Neuronal stem cell (in vitro differentiated cells): ENCODE measurements at regions not wholly inside any gene's neighbourhood (a gene's known extent, or its start where the extent isn't known, plus 50 kb on each side); places are given as distances from the start of the nearest gene placed in this dataset.

Experiments used
- DNase-seq: peaks from one replicate; pipeline ENCODE4 v3.0.0-alpha.2; 2013; ENCODE audit warnings: low spot score
- H2AFZ ChIP-seq: one replicate; pipeline ENCODE4 v1.6.1; 2013; ENCODE audit warnings: mild to moderate bottlenecking, low read length, inconsistent platforms
- H2AK5ac ChIP-seq: 2 replicates; pipeline ENCODE4 v1.6.1; 2013; ENCODE audit warnings: low read depth, mild to moderate bottlenecking, inconsistent platforms, low read length, moderate library complexity, mixed read lengths
- H2BK120ac ChIP-seq: 2 replicates; pipeline ENCODE4 v1.6.1; 2013; ENCODE audit warnings: low read depth, mild to moderate bottlenecking, inconsistent platforms, low read length, moderate library complexity, mixed read lengths
- H2BK12ac ChIP-seq: one replicate; pipeline ENCODE4 v1.6.1; 2013; ENCODE audit warnings: low read length, inconsistent platforms
- H2BK15ac ChIP-seq: 2 replicates; pipeline ENCODE4 v1.6.1; 2013; ENCODE audit warnings: mild to moderate bottlenecking, low read length, inconsistent platforms, mixed read lengths
- H2BK5ac ChIP-seq: one replicate; pipeline ENCODE4 v1.6.1; 2013; ENCODE audit warnings: inconsistent platforms, mild to moderate bottlenecking, low read length, moderate library complexity
- H3K14ac ChIP-seq: one replicate; pipeline ENCODE4 v1.6.1; 2013; ENCODE audit warnings: low read length, inconsistent platforms
- H3K18ac ChIP-seq: 2 replicates; pipeline ENCODE4 v1.6.1; 2013; ENCODE audit warnings: low read length, inconsistent platforms
- H3K23ac ChIP-seq: 2 replicates; pipeline ENCODE4 v1.6.1; 2013; ENCODE audit warnings: low read depth, mild to moderate bottlenecking, mixed read lengths, low read length, inconsistent platforms; ENCODE audit not compliant: poor library complexity
- H3K27ac ChIP-seq: replicated peaks from 3 replicates; pipeline ENCODE4 v1.5.1; 2013; ENCODE audit warnings: low read length, inconsistent platforms
- H3K27me3 ChIP-seq, 3 experiments: 2 replicates each; pipeline ENCODE4 v1.6.1; 2013; ENCODE audit warnings: low read length in 3 of 3, mild to moderate bottlenecking in 2 of 3, inconsistent platforms in 1 of 3, low read depth in 1 of 3, mixed read lengths in 1 of 3, moderate library complexity in 1 of 3; ENCODE audit not compliant: control insufficient read depth in 3 of 3, insufficient read depth in 3 of 3
- H3K36me3 ChIP-seq, 2 donors: replicated peaks in 1 of 2; 2 replicates each; pipeline ENCODE4 v1.6.1; 2013; ENCODE audit warnings: low read length in 2 of 2; ENCODE audit not compliant: control insufficient read depth in 2 of 2, insufficient read depth in 2 of 2
- H3K4ac ChIP-seq: 2 replicates; pipeline ENCODE4 v1.6.1; 2013; ENCODE audit warnings: inconsistent platforms, mild to moderate bottlenecking, low read length, moderate library complexity
- H3K4me1 ChIP-seq, 2 donors: 1 replicate in 1 of 2; 2 replicates in 1 of 2; pipeline ENCODE4 v1.6.1; 2013; ENCODE audit warnings: low read length in 2 of 2, low read depth in 1 of 2; ENCODE audit not compliant: control insufficient read depth in 2 of 2, insufficient read depth in 1 of 2
- H3K4me2 ChIP-seq: one replicate; pipeline ENCODE4 v1.6.1; 2013; ENCODE audit warnings: mild to moderate bottlenecking, low read length, inconsistent platforms; ENCODE audit not compliant: insufficient read depth, poor library complexity, severe bottlenecking
- H3K4me3 ChIP-seq, 2 donors: 2 replicates each; pipeline ENCODE4 v1.5.1; 2013; ENCODE audit warnings: low read length in 2 of 2, mild to moderate bottlenecking in 2 of 2, inconsistent platforms in 1 of 2, moderate library complexity in 1 of 2
- H3K79me1 ChIP-seq: one replicate; pipeline ENCODE4 v1.6.1; 2013; ENCODE audit warnings: low read depth, mild to moderate bottlenecking, inconsistent platforms, low read length, moderate library complexity
- H3K9ac ChIP-seq: one replicate; pipeline ENCODE4 v1.6.1; 2013; ENCODE audit warnings: mild to moderate bottlenecking, low read depth, low read length, inconsistent platforms; ENCODE audit not compliant: poor library complexity
- H3K9me3 ChIP-seq, 2 donors: replicated peaks in 1 of 2; 2 replicates each; pipeline versions ENCODE3 to v1.6.1; 2013; ENCODE audit warnings: low read length in 2 of 2, mild to moderate bottlenecking in 2 of 2, inconsistent platforms in 1 of 2, low read depth in 1 of 2, mixed read lengths in 1 of 2, moderate library complexity in 1 of 2; ENCODE audit not compliant: control insufficient read depth in 2 of 2, insufficient read depth in 1 of 2
- H4K8ac ChIP-seq: one replicate; pipeline ENCODE4 v1.6.1; 2013; ENCODE audit warnings: low read depth, mild to moderate bottlenecking, inconsistent platforms, low read length, moderate library complexity
- H4K91ac ChIP-seq: one replicate; pipeline ENCODE4 v1.6.1; 2013; ENCODE audit warnings: low read length, low read depth, mild to moderate bottlenecking, inconsistent platforms; ENCODE audit not compliant: poor library complexity
- WGBS, 2 donors: extraction: QIAGEN DNeasy Blood & Tissue Kit; methylation state at CpG; one replicate each; pipeline ENCODE4 v1.1.7; 2013; ENCODE audit warnings: missing lambda C conversion rate in 2 of 2, mixed read lengths in 1 of 2; ENCODE audit not compliant: insufficient read length in 2 of 2, insufficient replicate concordance in 1 of 2; ENCODE audit errors: extremely low coverage in 2 of 2; 5-methylcytosine and 5-hydroxymethylcytosine counted together

DNA sequence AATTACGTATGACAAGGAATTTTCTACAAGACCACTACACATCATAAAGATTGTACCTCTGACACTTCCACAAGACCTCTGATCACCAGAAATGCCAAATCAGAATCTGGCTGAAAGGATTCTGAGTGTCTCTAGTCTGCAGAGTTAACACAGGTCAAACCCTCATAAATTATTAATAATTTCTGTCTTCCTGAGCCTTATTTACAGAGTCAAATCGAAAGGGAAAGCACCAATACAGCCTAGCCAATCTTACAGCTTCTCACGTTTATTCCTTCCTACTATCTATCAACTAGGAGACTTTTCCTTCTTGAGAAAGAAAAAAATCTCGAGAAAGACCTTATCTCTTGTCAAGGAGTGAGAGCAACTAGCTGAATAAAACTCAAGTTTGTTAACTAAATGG is 2151.6 kb downstream of the MRPL39 start:
- Histone ChIP-seq H3K4me2 (no peak overlapping the region), H3K23ac (no peak overlapping the region), H3K9ac (no peak overlapping the region), H3K79me1 (no peaks in the 10 kb centered on the region), H2BK120ac (no peak overlapping the region), H3K4ac (no peak overlapping the region), H2AK5ac (no peak overlapping the region), H2AFZ (peak overlapping the region; percentile 53), H3K14ac (no peak overlapping the region), H2BK12ac (no peak overlapping the region), H2BK5ac (no peak overlapping the region), H4K91ac (no peak overlapping the region), H3K9me3 (no peaks in the 10 kb centered on the region), H3K4me3 (no peak overlapping the region), H4K8ac (no peak overlapping the region), H3K18ac (no peak overlapping the region), H3K27ac (no peak overlapping the region), H3K27me3 (no peaks in the 10 kb centered on the region), H2BK15ac (no peak overlapping the region), H3K4me1 (no peaks in the 10 kb centered on the region), H3K36me3 (no peaks in the 10 kb centered on the region)
- no peak for DNase-seq
- WGBS, 2 donors, result no CpG with 5 or more reads among the region's 4 CpGs

DNA sequence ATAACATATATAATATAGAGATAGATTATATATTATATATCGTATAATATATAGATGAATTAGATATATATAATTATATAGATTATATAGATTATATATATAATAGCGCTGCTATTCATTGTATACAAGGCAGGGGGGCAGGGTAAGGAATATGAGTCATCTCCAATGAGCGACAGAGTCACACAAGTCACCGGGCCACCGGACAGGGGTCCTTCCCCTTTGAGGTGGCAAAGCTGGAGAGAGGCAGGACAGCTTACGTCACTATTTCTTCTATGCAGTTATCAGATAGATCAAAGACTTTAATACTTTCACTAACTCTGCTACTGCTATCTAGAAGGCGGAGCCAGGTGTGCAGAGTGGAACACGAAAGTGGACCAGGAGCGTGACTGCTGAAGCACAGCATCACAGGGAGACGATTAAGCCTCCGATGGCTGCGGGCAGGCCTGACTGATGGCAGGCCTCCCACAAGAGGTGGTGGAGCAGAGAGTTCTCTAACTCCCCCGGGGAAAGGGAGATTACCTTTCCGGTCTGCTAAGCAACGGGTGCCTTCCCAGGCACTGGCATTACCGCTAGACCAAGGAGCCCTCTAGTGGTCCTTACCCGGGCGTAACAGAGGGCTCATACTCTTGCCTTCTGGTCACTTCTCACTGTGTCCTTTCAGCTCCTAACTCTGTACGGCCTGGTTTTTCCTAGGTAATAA is 2154.7 kb downstream of the MRPL39 start:
- Histone ChIP-seq H3K9me3 (no peaks in the 10 kb centered on the region), H3K27ac (no peak overlapping the region), H3K9ac (no peak overlapping the region), H2BK15ac (no peak overlapping the region), H3K27me3 (no peaks in the 10 kb centered on the region), H3K18ac (peak overlapping the region; percentile 1), H3K14ac (no peak overlapping the region), H3K4me1 (no peaks in the 10 kb centered on the region), H4K91ac (no peak overlapping the region), H3K79me1 (no peaks in the 10 kb centered on the region), H4K8ac (no peak overlapping the region), H3K4me2 (no peak overlapping the region), H2BK12ac (no peak overlapping the region), H2BK5ac (no peak overlapping the region), H3K4me3 (no peak overlapping the region), H2AFZ (peak overlapping the region; percentile 71), H3K4ac (no peak overlapping the region), H2AK5ac (no peak overlapping the region), H3K36me3 (no peaks in the 10 kb centered on the region), H2BK120ac (no peak overlapping the region), H3K23ac (no peak overlapping the region)
- peak; percentile 23 for DNase-seq
- no CpG with 5 or more reads among the region's 19 CpGs for WGBS, 2 donors

DNA sequence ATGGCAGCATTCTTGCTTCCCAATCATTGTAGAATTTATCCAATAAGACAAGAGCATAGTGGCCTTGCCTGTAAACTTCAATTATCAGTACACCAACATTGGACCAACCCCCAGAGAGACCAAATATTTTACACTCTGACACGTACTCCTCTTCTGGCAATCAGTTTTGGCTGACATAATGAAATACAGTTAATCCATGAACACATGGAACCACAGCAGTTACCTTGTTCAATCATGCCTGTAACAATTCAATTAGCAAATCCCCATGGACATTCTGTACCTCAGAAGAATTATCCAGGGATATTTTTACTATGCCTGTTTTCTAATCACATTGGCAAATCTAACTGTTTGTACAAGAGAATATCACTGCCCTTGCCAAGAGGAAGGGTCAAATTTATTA is 2162.0 kb downstream of the MRPL39 start:
- no peak overlapping the region for H2AK5ac ChIP-seq
- H3K14ac ChIP-seq, result no peak overlapping the region
- H4K91ac ChIP-seq, result no peak overlapping the region
- H4K8ac ChIP-seq, result no peak overlapping the region
- H2BK15ac ChIP-seq, result no peak overlapping the region
- no peak overlapping the region for H2BK12ac ChIP-seq
- WGBS, 2 donors, result no CpG with 5 or more reads among the region's 1 CpG
- no peak overlapping the region for H3K4ac ChIP-seq
- H3K79me1 ChIP-seq, result no peaks in the 10 kb centered on the region
- no peak overlapping the region for H3K9ac ChIP-seq
- H2BK120ac ChIP-seq, result no peak overlapping the region
- no peak overlapping the region for H3K18ac ChIP-seq
- H3K4me2 ChIP-seq, result no peak overlapping the region
- no peak overlapping the region for H2BK5ac ChIP-seq
- H3K4me1 ChIP-seq, result no peaks in the 10 kb centered on the region
- no peak overlapping the region for H3K27ac ChIP-seq
- DNase-seq, result no peak
- H3K27me3 ChIP-seq, result no peaks in the 10 kb centered on the region
- H3K9me3 ChIP-seq, result no peaks in the 10 kb centered on the region
- H3K23ac ChIP-seq, result no peak overlapping the region
- H3K36me3 ChIP-seq, result no peaks in the 10 kb centered on the region
- H3K4me3 ChIP-seq, result no peak overlapping the region
- no peak overlapping the region for H2AFZ ChIP-seq

DNA sequence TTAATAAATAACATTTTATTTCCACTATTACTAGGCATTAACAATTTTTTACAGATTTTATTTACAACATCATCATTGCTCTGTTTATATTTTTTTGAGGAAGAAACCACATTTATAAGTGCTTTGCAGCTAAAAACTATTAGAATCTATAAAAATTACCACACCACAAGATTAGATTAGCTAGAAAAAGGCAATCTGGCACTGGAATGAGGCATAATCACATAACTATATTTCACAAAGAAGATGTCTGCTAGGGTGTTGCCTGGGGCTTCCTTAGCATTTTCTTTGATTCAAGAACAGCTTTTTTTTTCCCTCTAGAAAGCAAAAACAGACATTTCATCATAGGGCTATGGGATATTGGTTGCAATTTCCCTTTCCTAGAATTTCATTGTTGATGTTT is 2169.2 kb downstream of the MRPL39 start:
- H3K4me3 ChIP-seq, result no peak overlapping the region
- no peak overlapping the region for H3K23ac ChIP-seq
- DNase-seq, result no peak
- no peak overlapping the region for H3K18ac ChIP-seq
- H3K9me3 ChIP-seq, result no peaks in the 10 kb centered on the region
- H2AK5ac ChIP-seq, result no peak overlapping the region
- H2BK5ac ChIP-seq, result no peak overlapping the region
- H2AFZ ChIP-seq, result no peak overlapping the region
- H4K91ac ChIP-seq, result no peak overlapping the region
- no peak overlapping the region for H2BK120ac ChIP-seq
- H4K8ac ChIP-seq, result no peak overlapping the region
- H3K14ac ChIP-seq, result no peak overlapping the region
- H3K36me3 ChIP-seq, result no peaks in the 10 kb centered on the region
- no peaks in the 10 kb centered on the region for H3K27me3 ChIP-seq
- no peaks in the 10 kb centered on the region for H3K4me1 ChIP-seq
- no peak overlapping the region for H2BK12ac ChIP-seq
- no peak overlapping the region for H3K27ac ChIP-seq
- H2BK15ac ChIP-seq, result no peak overlapping the region
- no peak overlapping the region for H3K4ac ChIP-seq
- H3K79me1 ChIP-seq, result no peaks in the 10 kb centered on the region
- H3K9ac ChIP-seq, result no peak overlapping the region
- no peak overlapping the region for H3K4me2 ChIP-seq
